LHCN-M2 (cell line): ENCODE measurements at regions not wholly inside any gene's neighbourhood (a gene's known extent, or its start where the extent isn't known, plus 50 kb on each side); places are given as distances from the start of the nearest gene placed in this dataset.

Experiments
- DNase-seq: peaks from one replicate; pipeline ENCODE4 v3.0.0-alpha.2; 2012; ENCODE audit warnings: low read depth

DNA sequence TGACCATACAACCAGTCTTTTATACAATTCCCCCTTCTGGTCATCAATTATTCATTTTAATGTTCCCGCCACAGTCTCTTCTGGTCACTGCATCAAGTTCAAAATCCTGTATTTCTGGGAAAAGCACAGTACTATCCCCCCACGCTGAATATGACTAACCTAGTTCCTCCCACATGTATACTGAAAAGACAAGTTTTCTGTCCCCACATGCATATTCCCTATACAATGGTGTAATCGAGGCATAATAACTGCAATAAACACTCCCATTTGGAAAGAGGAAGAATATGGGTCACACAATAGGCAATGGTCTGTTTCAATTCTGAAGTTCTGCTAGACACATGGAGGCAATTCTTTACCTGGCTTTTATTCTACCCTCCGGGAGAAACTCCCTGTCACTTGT, 344.9 kb downstream of the EFNA5 start:
- no peak for DNase-seq

DNA sequence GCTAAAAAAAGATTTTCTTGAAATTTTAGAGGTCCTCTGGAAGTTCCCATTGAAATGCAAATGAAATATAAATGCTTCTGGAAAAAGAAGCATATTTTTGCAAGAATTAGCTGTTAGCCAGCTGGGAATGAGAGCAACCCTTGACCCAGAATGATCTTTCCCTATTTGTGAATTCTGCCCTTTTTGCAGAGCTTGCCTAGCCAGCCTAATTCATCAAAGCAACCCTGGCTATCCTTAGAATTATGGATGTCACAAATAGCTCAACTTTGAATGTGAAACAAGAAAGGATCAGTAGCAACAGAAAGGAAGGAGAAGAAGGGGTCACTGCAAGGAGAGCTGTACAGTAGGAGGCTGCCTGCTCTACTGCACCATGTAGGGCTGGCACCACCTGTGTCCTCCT, 345.9 kb downstream of the EFNA5 start:
- no peak for DNase-seq

DNA sequence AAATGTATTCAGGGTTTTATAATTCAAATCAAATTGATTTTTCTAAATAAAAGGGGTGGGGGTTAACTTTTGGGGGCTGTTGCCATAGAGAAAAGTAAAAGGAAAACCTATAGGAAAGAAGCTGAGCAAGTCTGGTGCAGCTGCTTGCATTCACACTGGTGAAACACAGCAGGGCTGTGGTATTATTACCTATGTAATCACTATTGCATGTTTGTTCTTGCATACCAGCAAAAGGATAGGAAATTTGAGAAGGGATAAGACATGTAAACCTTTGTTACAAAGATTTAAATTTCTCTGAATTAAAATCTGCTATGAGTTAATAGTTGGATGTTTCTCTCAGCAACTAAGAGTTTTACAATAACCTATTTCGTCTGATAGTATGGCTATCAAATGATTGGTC, 346.7 kb downstream of the EFNA5 start:
- DNase-seq = no peak

DNA sequence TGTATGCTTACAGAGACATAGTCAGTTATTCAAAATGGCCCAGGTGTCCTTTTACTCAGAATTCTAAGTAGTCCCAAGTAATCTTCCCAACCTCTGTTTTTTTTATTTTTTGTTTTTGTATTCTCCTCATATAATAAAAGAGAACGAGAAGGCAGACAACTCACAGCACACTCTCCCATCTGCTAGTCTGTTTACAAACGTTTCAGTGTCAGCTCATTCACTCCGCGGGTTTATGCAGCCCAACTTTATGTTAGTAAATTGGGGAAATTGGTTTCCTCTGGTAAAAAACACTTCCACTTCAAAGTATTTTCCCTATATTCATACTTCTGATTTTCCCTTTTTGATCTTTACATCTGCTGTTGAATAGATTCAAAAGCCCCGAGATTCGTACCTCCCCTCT, 347.2 kb downstream of the EFNA5 start:
- no peak for DNase-seq

DNA sequence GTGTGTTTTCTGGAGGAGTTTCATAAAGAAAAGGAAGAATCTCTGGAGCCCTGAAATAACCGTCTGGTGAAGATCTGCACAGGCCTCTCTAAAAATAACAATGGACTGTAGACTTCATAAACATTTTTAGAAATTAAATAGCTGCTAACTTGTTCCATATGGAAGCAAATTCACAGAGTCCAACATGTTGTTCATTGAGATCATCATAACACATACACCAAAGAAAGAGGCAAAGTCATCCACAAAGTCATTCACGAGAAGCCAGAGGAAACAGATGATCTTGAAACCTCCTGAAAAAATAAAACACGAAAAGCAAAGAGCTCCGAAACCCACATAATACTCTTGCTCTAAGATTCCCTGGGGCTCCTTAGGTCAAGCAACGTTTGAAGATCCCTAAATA, 347.8 kb downstream of the EFNA5 start:
- no peak for DNase-seq

DNA sequence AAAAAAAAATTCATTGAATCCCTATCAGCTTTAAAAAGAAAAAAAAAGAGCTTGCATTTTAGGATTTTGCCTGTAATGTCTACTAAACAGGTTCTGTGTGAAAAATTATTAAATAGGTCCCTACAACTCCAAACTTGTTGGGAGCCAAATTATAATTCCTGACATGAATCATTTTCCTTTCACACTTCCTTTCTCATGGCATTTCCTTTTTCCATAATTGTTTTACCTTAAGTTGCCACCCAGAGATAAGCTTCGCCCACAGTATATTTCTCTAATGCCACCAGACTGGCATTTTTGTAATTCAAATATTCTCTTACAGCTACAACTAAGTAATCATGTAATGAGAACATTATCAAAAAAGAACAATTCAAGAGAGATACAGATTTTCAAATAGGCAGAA, 348.8 kb downstream of the EFNA5 start:
- no peak for DNase-seq

DNA sequence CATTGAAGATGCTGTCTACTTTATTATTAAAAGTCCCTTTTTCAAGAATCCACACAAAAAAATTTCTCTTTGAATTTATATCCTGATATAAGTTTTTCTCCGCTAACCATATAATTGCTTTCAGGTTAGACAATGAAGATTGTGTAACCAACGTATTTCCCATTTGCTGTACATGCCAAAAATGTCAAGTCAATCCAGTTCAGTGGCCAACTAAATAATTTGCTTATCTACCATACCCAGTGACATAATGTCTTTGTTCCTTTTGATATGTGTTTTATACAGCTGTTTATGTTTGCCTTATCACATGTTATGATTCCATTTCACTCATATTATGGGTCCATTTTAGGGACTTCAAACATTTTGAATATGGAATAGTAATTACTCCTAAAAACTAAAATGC, 349.9 kb downstream of the EFNA5 start:
- no peak for DNase-seq

DNA sequence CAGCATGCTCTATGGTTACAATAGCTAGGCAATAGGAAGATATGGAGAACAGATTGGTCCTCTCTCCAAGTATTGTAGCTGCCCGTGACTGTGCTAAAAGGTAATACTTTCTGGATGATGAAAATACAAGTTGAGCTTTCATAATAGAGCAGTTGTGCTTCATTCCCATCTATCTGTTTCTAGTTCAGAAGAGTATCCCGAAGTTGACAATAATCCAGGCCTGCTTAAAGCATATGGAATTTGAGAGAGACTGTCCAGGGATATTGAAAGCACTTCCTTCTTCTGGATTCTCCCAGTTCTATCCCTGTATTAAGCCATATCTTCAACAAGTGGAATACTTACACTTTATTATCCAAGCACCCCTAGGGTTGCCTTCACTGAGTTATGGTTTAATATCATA, 350.4 kb downstream of the EFNA5 start:
- no peak for DNase-seq

DNA sequence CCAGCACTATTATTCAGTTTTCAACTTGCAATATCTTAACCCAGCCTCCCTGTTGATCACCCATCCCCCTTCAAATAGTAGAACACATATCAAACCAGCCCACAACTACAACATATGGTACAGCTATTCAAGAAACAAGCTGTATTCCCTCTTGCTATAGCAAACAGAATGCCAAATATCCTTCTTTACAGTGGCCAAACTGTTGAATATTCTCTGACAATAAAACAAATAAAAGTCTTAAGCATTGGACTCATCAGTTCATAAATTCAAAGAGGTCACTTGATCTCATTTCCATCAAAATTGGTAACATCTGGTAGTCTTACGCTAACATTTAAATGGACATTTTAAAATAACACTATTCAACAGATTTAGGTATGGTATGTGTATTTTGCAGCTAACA, 350.8 kb downstream of the EFNA5 start:
- DNase-seq = no peak

DNA sequence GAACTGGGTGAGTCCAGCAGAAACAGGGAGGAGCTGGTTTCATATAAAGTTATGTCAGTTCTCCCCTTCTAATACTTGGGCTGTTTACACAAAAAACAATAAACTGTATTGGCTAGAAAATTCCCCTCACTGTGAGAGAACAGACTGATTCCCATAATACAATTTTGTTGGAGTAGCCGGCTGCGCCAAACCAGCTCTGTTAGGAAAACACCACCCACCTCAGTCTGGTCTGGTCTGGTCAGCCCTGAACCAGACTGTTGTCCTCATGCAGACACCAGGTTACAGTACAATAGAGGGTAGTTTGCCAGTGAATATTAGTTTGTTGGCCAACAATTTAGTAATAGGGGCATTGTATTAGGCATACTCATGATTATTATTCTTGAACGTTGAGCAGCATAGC, 356.4 kb downstream of the EFNA5 start:
- DNase-seq = no peak

DNA sequence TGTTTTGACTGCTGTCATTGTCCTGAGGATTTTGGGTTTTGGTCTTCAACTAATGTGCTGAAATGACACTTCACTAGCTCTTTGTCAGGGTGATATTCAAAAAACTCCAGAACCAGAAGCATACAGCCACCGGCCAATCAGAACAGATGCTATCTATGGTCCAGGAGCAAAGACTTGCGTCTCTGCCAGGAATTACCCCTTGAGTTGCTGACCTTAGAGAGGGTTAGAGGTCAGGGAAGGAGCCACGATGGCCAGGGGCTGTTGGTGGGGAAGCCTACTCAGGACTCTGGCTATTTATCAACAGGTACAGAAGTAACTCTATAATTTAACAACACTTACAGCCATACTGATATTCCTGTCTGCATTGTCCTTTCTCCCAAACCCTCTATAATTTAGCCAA, 356.8 kb downstream of the EFNA5 start:
- DNase-seq = no peak

DNA sequence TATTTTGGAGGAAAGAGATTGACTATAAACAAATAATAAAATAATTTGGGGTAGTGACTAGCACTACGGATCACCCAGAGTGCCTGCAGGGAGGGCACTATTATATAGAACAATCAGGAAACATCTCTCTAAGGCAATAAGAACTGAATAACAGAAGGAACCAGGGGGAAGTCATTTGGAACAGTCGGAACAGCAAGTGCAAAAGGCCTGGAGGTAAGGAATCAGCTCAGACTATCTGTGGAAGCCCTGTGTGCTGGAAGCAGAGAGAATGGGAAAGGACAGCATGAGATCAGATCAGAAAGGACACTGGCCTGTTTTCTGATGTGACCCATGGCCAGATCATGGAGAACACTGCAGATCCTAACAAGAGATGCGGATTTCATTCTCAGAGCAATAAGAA, 357.6 kb downstream of the EFNA5 start:
- no peak for DNase-seq

DNA sequence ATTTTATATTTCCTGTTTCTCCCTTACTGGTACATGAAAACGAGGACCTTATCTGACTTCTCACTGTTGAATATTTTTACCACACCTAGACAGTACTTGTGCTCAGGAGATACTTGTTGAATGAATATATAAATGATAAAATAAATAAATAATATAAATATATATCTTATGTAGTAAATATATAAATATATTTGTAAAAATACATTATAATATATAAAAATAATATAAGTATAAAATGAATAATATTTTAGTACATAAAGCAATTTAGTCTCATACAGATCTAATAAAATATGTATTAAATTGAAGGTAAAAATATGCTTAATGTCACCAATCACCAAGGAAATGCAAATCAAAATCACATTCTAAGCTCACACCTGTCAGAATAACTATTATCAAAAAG, 360.6 kb downstream of the EFNA5 start:
- DNase-seq = no peak

DNA sequence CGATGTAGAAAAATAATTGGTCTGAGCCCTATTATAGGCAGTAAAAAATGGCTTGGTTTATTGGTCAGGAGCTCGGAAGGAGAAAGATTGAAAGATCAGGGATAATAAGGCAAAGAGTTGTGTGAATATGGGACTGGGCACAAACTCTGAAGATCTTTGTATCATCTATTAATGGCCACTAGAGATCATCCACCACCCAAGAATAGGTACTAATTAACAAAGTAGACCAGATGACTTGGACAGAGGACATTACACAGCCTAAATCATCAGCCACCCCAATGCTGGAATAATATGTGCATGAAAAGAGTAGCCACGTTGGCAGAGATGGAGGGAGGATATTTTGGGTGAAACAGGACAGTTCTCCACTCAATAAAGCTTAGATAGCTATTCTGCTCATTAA, 364.1 kb downstream of the EFNA5 start:
- DNase-seq = peak; percentile 7

DNA sequence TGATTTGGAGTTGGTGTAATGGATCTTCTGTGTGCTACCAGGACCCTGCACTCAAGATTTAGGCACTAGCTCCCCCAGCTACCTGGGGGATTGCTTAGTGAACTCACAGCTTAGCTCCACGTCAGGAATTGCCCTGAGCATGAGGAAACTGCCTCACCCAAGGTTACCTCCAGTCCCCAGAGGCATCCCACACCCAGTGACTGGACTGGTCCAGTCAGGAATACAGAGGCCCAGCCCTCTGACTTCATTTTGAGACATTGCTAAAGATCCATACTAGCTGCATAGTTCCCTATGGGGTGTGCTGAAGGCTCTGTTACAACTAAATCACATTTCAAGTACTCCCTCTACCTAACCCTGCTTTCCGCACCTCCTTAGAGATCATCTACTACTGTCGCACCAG, 364.7 kb downstream of the EFNA5 start:
- no peak for DNase-seq

DNA sequence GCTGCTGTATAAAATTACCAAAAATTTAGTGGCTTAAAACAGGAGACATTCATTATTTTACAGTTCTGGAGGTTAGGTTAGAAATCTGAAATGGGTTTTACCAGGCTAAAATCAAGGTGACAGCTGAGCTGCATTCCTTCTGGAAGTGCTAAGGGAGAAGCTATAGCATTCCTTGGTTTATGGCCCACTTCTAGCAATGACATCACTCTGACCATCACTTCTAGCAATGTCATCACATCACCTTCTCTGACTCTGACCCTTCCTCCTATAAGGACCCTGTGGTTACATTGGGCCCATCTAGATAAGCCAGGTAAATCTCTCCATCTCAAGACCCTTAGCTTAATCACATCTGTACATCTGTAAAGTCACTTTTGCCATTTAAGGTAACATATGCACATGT, 366.1 kb downstream of the EFNA5 start:
- no peak for DNase-seq

DNA sequence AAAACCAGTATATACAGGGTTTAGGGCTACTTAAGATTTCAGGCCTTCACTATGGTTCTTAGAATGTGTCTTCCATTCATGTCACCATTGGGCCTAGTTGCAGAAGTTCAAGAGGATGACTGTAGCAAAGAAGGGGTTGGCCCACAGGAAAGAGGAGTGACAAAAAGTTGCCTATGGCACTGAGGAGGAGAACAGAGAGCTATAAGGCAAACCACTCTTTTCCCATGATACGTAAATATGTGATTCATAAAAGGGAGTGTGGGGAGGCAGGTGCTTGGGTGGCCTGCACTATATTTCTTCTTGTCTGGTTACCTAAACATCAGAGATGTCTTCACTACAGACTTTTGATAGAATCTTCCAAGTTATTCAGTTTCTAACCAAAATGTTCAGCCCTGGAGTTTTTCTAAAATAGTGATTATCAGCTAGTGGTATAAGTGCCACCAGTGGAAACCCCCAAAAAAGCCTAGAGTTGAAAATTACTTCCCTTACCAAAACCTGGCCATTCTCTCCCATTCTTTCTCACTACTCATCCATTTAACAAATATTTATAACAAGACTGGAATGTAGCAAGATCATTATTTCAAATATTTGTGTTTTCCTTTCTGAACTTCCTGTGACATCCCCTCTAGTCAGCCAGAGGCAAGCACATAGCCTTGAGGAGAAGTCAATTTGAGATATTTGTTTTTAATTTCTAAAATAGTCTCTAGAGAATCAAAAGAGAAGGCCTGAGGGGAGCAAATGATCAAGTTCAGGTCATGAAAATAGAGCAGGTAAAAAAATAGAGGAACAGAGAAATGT, 367.4 kb downstream of the EFNA5 start:
- no peak for DNase-seq

DNA sequence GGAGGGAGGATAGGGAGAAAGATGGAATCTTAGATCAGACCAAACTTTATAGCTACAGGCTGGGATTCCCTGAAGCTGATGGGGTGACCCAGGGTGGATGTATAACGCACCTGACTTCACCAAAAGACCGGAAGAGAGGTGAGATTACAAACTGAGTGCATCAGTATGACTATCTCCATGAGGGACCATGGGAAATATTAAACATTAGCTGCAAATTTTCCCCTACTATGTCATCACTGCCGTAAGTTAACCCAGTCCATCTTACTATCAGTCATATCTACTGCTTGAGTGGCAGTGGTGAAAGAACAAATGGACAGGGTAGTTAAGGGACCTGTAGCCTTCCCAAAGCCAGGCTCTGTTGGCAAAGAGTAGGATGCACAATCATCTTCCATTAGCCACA, 368.3 kb downstream of the EFNA5 start:
- no peak for DNase-seq

DNA sequence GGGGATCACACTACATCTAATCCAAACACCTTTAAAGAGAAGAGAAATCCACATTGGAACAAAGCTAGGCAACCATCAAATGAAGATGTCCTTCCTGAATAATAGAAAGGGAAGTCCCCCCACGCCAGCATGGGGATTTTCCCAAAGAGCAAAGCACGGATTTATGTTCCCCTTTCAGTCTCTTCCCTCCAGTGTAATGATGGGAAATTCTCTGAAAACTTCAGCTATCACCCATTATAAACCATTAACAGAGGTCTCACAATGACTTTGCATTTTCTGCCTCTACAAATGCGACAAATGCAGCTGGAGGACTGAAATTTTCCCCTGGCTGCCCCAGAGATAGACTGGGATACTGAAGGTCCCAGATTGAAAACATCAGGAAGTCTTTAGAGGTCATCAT, 368.7 kb downstream of the EFNA5 start:
- no peak for DNase-seq

DNA sequence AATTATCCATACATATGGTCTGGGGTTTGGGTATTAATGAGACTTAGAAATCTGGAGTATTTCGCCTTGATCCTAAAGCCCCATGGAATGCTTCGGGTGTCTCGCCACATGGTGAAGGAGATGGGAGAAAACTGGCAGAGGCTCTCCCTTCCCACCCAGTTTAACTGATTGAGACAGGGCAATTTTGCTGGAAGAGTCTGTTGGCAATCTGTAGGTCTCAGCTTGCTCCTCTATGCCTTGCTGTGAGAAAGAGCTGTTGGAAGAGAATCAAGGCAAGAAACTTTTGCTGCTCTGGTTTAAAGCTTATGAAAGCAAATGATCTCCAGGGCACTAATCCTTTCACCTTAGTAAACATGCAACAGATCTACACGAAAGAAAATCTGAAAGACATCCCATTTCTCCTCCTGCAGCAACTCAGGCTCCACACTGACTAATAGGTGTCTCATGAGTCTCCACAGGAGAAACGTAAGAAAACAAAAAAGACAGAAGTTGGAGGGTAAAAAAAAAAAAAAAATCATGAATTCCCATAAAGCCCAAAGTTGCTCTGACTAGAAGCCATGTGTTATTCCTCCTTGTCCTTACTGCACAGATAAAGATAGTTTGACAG, 369.9 kb downstream of the EFNA5 start:
- peak; percentile 7 for DNase-seq

DNA sequence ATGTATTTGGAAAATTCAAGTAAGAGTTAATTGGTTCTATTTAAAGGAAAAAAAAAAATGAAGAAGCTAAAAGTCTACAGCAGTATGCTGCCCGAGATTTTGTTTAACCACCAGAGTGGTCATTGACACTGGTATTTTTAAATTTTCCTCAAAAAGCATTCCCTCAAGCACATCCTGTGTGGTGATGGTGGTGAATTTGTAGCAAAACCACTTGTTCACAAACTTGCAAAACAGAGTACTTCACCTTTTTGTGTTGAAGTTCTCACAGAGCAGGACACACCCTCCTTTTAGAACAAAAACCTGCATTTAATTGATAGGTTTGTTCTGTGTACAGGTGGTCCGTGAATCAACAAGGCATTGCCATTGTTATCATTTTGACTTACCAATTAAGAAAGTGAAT, 374.2 kb downstream of the EFNA5 start:
- DNase-seq = no peak

DNA sequence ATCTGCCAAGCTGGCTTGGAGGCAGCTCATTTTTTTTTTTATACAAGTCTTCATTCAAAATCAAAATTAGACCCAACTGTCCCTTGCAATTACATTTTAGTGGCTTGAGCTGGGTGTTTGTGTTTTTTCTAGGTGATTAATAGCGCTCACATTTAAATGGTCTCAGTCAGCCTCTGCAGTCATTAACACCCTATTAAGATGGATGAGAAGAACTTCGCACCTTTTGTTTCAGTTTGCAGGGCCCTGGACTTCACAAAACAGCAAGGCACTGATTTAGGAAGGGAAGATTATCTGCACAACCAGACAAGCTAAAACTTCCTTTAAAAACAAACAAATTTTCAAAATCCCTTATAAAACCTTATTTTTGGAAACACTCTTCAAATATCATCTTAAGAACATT, 374.8 kb downstream of the EFNA5 start:
- no peak for DNase-seq

DNA sequence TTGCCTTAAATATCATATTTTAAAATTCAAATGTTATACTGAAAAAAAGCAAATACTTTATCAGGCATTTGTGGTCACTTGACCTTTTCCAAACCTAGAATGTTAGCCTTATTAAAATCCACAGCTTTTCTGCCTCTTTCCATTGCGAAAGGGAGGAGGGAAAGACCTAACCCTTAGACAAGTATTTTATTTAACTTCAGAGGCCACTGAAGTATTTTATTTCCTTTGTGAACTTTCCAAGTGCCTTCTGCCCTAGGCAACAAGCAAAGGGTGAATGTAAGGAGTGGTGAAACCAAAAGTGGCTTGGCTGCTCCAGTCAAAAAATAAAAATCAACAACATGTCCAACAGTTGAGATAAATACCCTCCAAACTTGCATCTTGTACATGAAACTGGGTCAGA, 376.1 kb downstream of the EFNA5 start:
- no peak for DNase-seq

DNA sequence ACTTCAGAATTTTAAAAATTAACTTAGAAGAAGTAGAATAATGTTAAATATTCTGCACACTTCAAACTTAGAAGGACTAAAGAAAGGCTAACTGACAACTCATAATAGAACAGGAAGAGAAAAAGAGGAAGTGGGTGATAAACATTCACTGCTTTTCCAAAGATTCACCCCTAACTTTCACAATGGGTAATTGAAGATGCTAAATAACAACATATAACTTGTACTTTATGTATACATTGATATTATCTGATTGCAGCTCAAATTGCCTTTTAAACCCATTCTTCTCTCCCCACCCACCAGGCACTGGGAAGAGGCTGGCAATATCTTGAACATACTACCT, 376.6 kb downstream of the EFNA5 start:
- DNase-seq = no peak
